Body of pancreas (tissue), 4 donors: ENCODE measurements at regions not wholly inside any gene's neighbourhood (a gene's known extent, or its start where the extent isn't known, plus 50 kb on each side); places are given as distances from the start of the nearest gene placed in this dataset.

Experiments used
- CTCF ChIP-seq, 7 experiments: fragments of 450-650 bp in 4 of 7; fragments of 200-600 bp in 3 of 7; sonication (generic) in 3 of 7; IDR thresholded peaks; one replicate each; pipeline ENCODE4 v1.5.1; 2016 to 2019; ENCODE audit warnings: antibody characterized with exemption in 7 of 7
- POLR2A ChIP-seq, 3 donors: fragments of 450-650 bp; IDR thresholded peaks; one replicate each; pipeline ENCODE4 v1.6.1; 2016; ENCODE audit warnings: antibody characterized with exemption in 3 of 3, mild to moderate bottlenecking in 2 of 3

- TF ChIP-seq CTCF (IDR thresholded peaks at IDR 0.05) (no peak), POLR2A (IDR thresholded peaks at IDR 0.05) (no peak)
Observed at GRCh38 chr4:137070614-137071013, 461.7 kb downstream of the PCDH18 start.
